ENCODE measurements at regions not wholly inside any gene's neighbourhood (a gene's known extent, or its start where the extent isn't known, plus 50 kb on each side); places are given as distances from the start of the nearest gene placed in this dataset.

DNA sequence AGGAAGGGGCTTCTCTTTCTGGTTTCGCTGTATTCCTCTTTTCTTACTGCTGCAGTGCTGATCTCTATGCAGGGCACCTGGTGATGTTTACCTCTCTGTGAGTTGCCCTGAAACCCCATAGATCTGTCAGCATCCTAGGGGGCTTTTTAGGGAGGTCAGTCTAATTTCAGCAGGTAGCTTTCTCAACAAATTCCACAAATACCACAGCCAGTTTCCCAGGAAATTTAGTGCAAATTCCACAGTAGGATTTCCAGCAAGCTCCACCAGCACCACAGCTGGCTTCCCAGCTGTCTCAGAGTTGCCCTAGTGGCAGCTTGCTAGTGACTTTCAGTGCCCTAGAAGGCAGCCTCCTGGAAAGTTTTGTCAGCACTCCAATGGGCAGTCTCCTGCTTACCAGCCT lies 379.1 kb upstream of the SMC2 start:
- 57 to 78% (median 68%) methylated on average over 1 of the region's 1 CpG for WGBS, 4 donors
- DNase-seq, result no peak
- Histone ChIP-seq H3K27ac (no peak overlapping the region), H3K4me1 (replicated peaks in 1 of 2) (no peaks in the 10 kb centered on the region), H3K4me3 (no peak overlapping the region), H3K9me3 (replicated peaks in 1 of 3) (no peaks in the 10 kb centered on the region), H3K36me3 (replicated peaks in 1 of 2) (no peaks in the 10 kb centered on the region), H3K27me3 (no peaks in the 10 kb centered on the region)
- intact Hi-C loops (cut with DNase I), result no loop called here
- TF ChIP-seq POLR2A (IDR thresholded peaks at IDR 0.05) (no peak), CTCF (IDR thresholded peaks at IDR 0.05) (no peak)

DNA sequence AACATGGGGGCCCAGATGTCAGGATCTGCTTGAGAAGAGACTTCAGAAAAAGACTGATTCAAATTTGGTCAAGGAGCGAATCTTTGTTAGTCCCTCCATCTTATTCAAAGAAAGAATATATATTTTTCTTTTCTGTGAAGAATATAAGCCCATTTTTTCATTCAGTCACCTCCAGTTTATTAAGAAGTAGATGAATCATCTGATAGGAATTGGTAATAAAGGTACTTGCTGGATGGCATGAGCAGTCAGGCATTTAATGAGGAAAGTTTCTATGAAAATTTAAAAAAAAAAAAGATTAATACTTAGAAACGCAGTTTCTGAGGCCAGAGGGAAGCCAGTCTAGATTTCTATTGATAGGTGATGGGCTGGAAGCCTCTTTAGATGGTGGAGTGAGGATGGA lies 373.1 kb upstream of the SMC2 start:
- intact Hi-C loops (cut with DNase I), result no loop called here
- Histone ChIP-seq H3K9me3 (replicated peaks in 1 of 3) (no peaks in the 10 kb centered on the region), H3K27ac (no peak overlapping the region), H3K4me3 (no peak overlapping the region), H3K36me3 (replicated peaks in 1 of 2) (no peaks in the 10 kb centered on the region), H3K4me1 (replicated peaks in 1 of 2) (no peaks in the 10 kb centered on the region), H3K27me3 (no peaks in the 10 kb centered on the region)
- 69 to 82% (median 74%) methylated on average over 2 of the region's 2 CpGs for WGBS, 4 donors
- DNase-seq, result no peak
- TF ChIP-seq CTCF (IDR thresholded peaks at IDR 0.05) (no peak), POLR2A (IDR thresholded peaks at IDR 0.05) (no peak)

- no peak for TF ChIP-seq CTCF (IDR thresholded peaks at IDR 0.05)
- TF ChIP-seq POLR2A (IDR thresholded peaks at IDR 0.05), result no peak
- Histone ChIP-seq H3K4me1 (replicated peaks in 1 of 2) (no peaks in the 10 kb centered on the region), H3K36me3 (replicated peaks in 1 of 2) (no peaks in the 10 kb centered on the region), H3K4me3 (no peak overlapping the region), H3K27me3 (no peaks in the 10 kb centered on the region), H3K27ac (no peak overlapping the region), H3K9me3 (replicated peaks in 1 of 3) (no peaks in the 10 kb centered on the region)
- DNase-seq, result no peak
- 68 to 76% (median 70%) methylated on average over 3 of the region's 3 CpGs for WGBS, 4 donors
- intact Hi-C loops (cut with DNase I), result no loop called here
Measured at GRCh38 chr9:103730866-103731265, 363.2 kb upstream of the SMC2 start.

DNA sequence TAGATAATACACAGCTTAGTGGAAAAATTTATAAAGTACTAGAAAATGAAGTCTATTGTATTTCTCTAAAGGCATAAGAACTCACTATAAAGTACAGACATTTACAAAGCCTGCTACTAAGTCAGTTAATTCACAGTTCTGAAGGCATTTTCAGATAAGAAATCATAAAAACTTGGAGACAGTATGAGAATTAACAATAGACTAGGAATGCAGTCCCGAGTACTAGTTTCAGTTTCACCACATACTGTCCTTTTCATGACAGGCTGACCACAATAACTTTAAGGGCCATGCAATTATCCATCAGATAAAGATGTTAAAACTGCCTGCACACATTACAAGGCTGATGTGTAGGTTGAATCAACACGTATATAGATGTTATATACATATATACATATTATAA lies 362.6 kb upstream of the SMC2 start:
- Histone ChIP-seq H3K27ac (no peak overlapping the region), H3K4me1 (replicated peaks in 1 of 2) (no peaks in the 10 kb centered on the region), H3K9me3 (replicated peaks in 1 of 3) (no peaks in the 10 kb centered on the region), H3K36me3 (replicated peaks in 1 of 2) (no peaks in the 10 kb centered on the region), H3K4me3 (no peak overlapping the region), H3K27me3 (no peaks in the 10 kb centered on the region)
- intact Hi-C loops (cut with DNase I), result no loop called here
- DNase-seq, result no peak
- 39 to 61% (median 56%) methylated on average over 2 of the region's 2 CpGs for WGBS, 4 donors
- TF ChIP-seq POLR2A (IDR thresholded peaks at IDR 0.05) (no peak), CTCF (IDR thresholded peaks at IDR 0.05) (no peak)

Data from adrenal gland (tissue), 9 donors.